A549 (cell line): ENCODE measurements at regions not wholly inside any gene's neighbourhood (a gene's known extent, or its start where the extent isn't known, plus 50 kb on each side); places are given as distances from the start of the nearest gene placed in this dataset.

Source experiments
- ATAC-seq, 2 experiments: fragments of 200-7000 bp in 1 of 2; fragments of >200 bp in 1 of 2; cut with Nextera tagmentation in 1 of 2; cut with Tn5 transposase in 1 of 2; 3 replicates each; pipeline versions ENCODE4 v1.8.0 to v1.9.1; 2018 to 2020; ENCODE audit warnings: mild to moderate bottlenecking in 1 of 2, moderate library complexity in 1 of 2
- CTCF ChIA-PET: fragments of 300-600 bp; sonication (Branson Sonifier 250); formaldehyde crosslinking; extraction: SDS; loops from one replicate; lab custom pipeline; 2021; ENCODE audit warnings: antibody characterized with exemption, inconsistent platforms; lab: Yijun Ruan, JAX
- POLR2A ChIA-PET: fragments of 350-600 bp; formaldehyde crosslinking; extraction: SDS; loops from one replicate; lab custom pipeline; 2021; ENCODE audit warnings: antibody characterized with exemption, inconsistent platforms; lab: Yijun Ruan, JAX
- DNase-seq, 2 experiments: peaks; one replicate each; pipeline versions ENCODE4 v3.0.0 to v3.0.0-alpha.2; 2011 to 2016; ENCODE audit warnings: low read depth in 1 of 2, low spot score in 1 of 2
- FAIRE-seq: peaks from 2 replicates; lab custom pipeline; 2011; peaks lifted over from hg19 to GRCh38; lab: Jason Lieb, UNC
- H3K27ac ChIP-seq, 2 experiments: fragments of >200 bp; sonication (Bioruptor Twin); formaldehyde crosslinking; 3 replicates each; pipeline ENCODE4 v1.5.1; 2016 to 2017
- H3K4me1 ChIP-seq: fragments of >200 bp; sonication (Bioruptor Twin); formaldehyde crosslinking; 3 replicates; pipeline ENCODE4 v1.6.1; 2016
- H3K4me2 ChIP-seq: fragments of >200 bp; sonication (Bioruptor Twin); formaldehyde crosslinking; 3 replicates; pipeline ENCODE4 v1.6.1; 2016
- H3K4me3 ChIP-seq: fragments of >200 bp; sonication (Bioruptor Twin); formaldehyde crosslinking; 3 replicates; pipeline ENCODE4 v1.5.1; 2016
- H3K9me3 ChIP-seq: fragments of >200 bp; sonication (Bioruptor Twin); formaldehyde crosslinking; 3 replicates; pipeline ENCODE4 v1.6.1; 2016
- CBX8 ChIP-seq: fragments of 200-600 bp; sonication (generic); IDR thresholded peaks from 2 replicates; pipeline ENCODE4 v1.6.1; 2016
- CHD4 ChIP-seq: fragments of 200-600 bp; sonication (generic); IDR thresholded peaks from 2 replicates; pipeline ENCODE4 v1.6.1; 2016; ENCODE audit warnings: antibody characterized with exemption, mild to moderate bottlenecking, borderline replicate concordance
- EP300 ChIP-seq, 2 experiments: fragments of >200 bp; sonication (Bioruptor Twin); formaldehyde crosslinking; IDR thresholded peaks; 2 replicates in 1 of 2; 3 replicates in 1 of 2; pipeline ENCODE4 v1.6.1; 2016 to 2017
- ESRRA ChIP-seq: fragments of 150-350 bp; IDR thresholded peaks from 2 replicates; pipeline ENCODE4 v1.6.1; 2014; ENCODE audit warnings: mild to moderate bottlenecking, low read length, borderline replicate concordance
- FOSL2 ChIP-seq, 2 experiments: fragments of 450-650 bp in 1 of 2; fragments of >200 bp in 1 of 2; sonication (Bioruptor Twin) in 1 of 2; formaldehyde crosslinking; IDR thresholded peaks; 2 replicates each; pipeline versions ENCODE4 v1.5.0 to v1.6.1; 2016 to 2020; ENCODE audit warnings: mild to moderate bottlenecking in 1 of 2, moderate library complexity in 1 of 2
- FOXS1 ChIP-seq: fragments of 250-450 bp; sonication (Bioruptor Pico); IDR thresholded peaks from 2 replicates; pipeline ENCODE4 v1.5.0; 2020; ENCODE audit warnings: mild to moderate bottlenecking, moderate library complexity
- HDAC2 ChIP-seq: fragments of 200-600 bp; sonication (generic); IDR thresholded peaks from 2 replicates; pipeline ENCODE4 v1.6.1; 2016
- KDM1A ChIP-seq: fragments of 200-600 bp; sonication (generic); IDR thresholded peaks from 2 replicates; pipeline ENCODE4 v1.6.1; 2016; ENCODE audit warnings: low read depth, mild to moderate bottlenecking
- MAFK ChIP-seq: fragments of 450-650 bp; IDR thresholded peaks from 2 replicates; pipeline ENCODE4 v1.6.1; 2014; ENCODE audit not compliant: partially characterized antibody
- NFE2L2 ChIP-seq: fragments of 150-350 bp; conservative IDR thresholded peaks from 2 replicates; pipeline ENCODE4 v1.6.1; 2014; ENCODE audit warnings: low read length
- NR3C1 ChIP-seq: fragments of >200 bp; sonication (Bioruptor Twin); formaldehyde crosslinking; IDR thresholded peaks from 3 replicates; pipeline ENCODE4 v1.6.1; 2017
- PHF8 ChIP-seq: fragments of 200-600 bp; sonication (generic); IDR thresholded peaks from 2 replicates; pipeline ENCODE4 v1.6.1; 2016; ENCODE audit warnings: low read depth, mild to moderate bottlenecking, antibody characterized with exemption, moderate library complexity, borderline replicate concordance
- POLR2A ChIP-seq: IDR thresholded peaks from 2 replicates; pipeline ENCODE4 v1.6.1; 2012; ENCODE audit warnings: mild to moderate bottlenecking, low read length
- POLR2AphosphoS2 ChIP-seq: conservative IDR thresholded peaks from 2 replicates; pipeline ENCODE4 v1.6.1; 2012; ENCODE audit warnings: low read length, improper control_type of control experiment, inconsistent platforms
- SMC3 ChIP-seq: fragments of >200 bp; sonication (Bioruptor Twin); formaldehyde crosslinking; IDR thresholded peaks from 3 replicates; pipeline ENCODE4 v1.6.1; 2018; ENCODE audit warnings: inconsistent platforms
- TP53 ChIP-seq: fragments of 250-450 bp; sonication (Bioruptor Pico); IDR thresholded peaks from 2 replicates; pipeline ENCODE4 v1.5.0; 2021; ENCODE audit warnings: mild to moderate bottlenecking, moderate library complexity
- ZC3H11A ChIP-seq: fragments of 450-650 bp; IDR thresholded peaks from 2 replicates; pipeline ENCODE4 v1.6.1; 2014; ENCODE audit warnings: antibody characterized with exemption, mild to moderate bottlenecking
- ZNF302 ChIP-seq: fragments of 250-450 bp; sonication (Bioruptor Pico); IDR thresholded peaks from 2 replicates; pipeline ENCODE4 v1.9.0; 2021; ENCODE audit warnings: inconsistent platforms, mild to moderate bottlenecking, moderate library complexity
- ZSCAN20 ChIP-seq: fragments of 250-450 bp; sonication (Bioruptor Pico); IDR thresholded peaks from 2 replicates; pipeline ENCODE4 v1.8.0; 2022; ENCODE audit warnings: mild to moderate bottlenecking, moderate library complexity
- WGBS: methylation state at CpG from one replicate; pipeline ENCODE4 v1.1.6; 2017; ENCODE audit errors: missing lambda C conversion rate; 5-methylcytosine and 5-hydroxymethylcytosine counted together
- TF ChIP-seq, protein P1 (sequence below): fragments of 450-650 bp; IDR thresholded peaks from 2 replicates; pipeline ENCODE4 v1.6.1; 2014; ENCODE audit warnings: antibody characterized with exemption
- TF ChIP-seq, protein P2 (sequence below): fragments of >200 bp; sonication (Bioruptor Twin); formaldehyde crosslinking; IDR thresholded peaks from 2 replicates; pipeline ENCODE4 v1.6.1; 2016
- TF ChIP-seq, protein P3 (sequence below): fragments of 200-600 bp; sonication (generic); IDR thresholded peaks from 2 replicates; pipeline ENCODE4 v1.6.1; 2016; ENCODE audit warnings: antibody characterized with exemption, mild to moderate bottlenecking, moderate library complexity
- TF ChIP-seq, protein P4 (sequence below): IDR thresholded peaks from 2 replicates; pipeline ENCODE4 v1.6.1; 2012

DNA sequence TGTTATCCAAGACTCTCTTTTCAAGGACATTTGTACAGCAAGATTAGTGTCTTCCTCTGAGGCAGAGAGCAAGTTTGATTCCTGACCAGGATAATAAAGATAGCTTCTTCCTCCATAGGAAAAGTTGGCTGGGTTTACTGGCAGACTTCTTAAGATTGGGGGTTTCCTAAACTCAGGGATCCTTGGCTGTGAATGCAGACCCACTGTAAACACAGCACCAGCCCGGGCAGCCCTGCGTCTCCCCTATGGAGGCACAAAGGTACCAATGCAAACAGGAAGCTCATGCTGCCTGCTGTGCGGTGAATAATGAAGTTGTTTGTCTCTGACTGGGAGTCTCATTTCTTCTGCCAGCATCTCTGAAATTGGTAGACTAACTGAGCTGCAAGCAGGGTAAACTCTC, 96.2 kb upstream of the ARHGAP28 start:
- TF ChIP-seq POLR2AphosphoS2: no peak
- no peak for TF ChIP-seq NFE2L2
- no peak for TF ChIP-seq HDAC2
- TF ChIP-seq, protein P1, sequence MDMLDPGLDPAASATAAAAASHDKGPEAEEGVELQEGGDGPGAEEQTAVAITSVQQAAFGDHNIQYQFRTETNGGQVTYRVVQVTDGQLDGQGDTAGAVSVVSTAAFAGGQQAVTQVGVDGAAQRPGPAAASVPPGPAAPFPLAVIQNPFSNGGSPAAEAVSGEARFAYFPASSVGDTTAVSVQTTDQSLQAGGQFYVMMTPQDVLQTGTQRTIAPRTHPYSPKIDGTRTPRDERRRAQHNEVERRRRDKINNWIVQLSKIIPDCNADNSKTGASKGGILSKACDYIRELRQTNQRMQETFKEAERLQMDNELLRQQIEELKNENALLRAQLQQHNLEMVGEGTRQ: no peak
- no peak for TF ChIP-seq KDM1A
- no peak for TF ChIP-seq SMC3
- no peak for TF ChIP-seq ZC3H11A
- TF ChIP-seq CHD4: no peak
- no peak for TF ChIP-seq MAFK
- TF ChIP-seq NR3C1: no peak
- TF ChIP-seq ESRRA: no peak
- TF ChIP-seq FOXS1 (CRISPR knock-in tag): no peak
- TF ChIP-seq TP53 (CRISPR knock-in tag): no peak
- no peak for TF ChIP-seq FOSL2 (IDR thresholded peaks at IDR 0.05)
- TF ChIP-seq FOSL2 (CRISPR knock-in tag; IDR thresholded peaks at IDR 0.05): no peak
- Histone ChIP-seq H3K4me3 (no peak overlapping the region), H3K27ac (no peak overlapping the region), H3K4me1 (no peaks in the 10 kb centered on the region), H3K9me3 (no peaks in the 10 kb centered on the region), H3K4me2 (no peak overlapping the region)
- ChIA-PET POLR2A (no interaction called here), CTCF (no interaction called here)
- FAIRE-seq (no peak), DNase-seq (no peak), ATAC-seq (no peak)
- WGBS: 28% methylated on average over 3 of the region's 3 CpGs

DNA sequence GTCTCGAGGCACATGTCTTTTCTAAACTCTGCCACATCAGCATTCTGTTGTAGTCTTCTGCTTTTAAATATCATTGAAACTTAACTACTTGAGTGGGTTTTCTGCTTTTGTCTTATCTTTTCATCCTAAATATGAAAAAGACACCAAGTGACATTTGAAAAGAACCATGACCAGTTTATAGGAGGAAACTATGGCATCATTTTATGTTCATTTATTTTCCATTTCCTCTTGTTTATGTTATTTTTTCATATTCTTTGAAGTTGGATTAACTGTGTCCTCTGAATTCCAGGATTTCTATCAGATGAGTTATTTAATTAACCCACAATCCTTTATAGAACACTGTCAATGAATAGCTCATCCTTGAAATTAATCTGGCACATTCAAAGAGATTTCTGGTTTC, 93.4 kb upstream of the ARHGAP28 start:
- H3K4me1 ChIP-seq: no peaks in the 10 kb centered on the region
- ChIA-PET CTCF (no interaction called here), POLR2A (no interaction called here)
- no peak for DNase-seq
- no peak overlapping the region for H3K27ac ChIP-seq
- no peaks in the 10 kb centered on the region for H3K9me3 ChIP-seq
- no peak overlapping the region for H3K4me3 ChIP-seq
- FAIRE-seq: no peak
- no peak for ATAC-seq
- TF ChIP-seq, protein P2, sequence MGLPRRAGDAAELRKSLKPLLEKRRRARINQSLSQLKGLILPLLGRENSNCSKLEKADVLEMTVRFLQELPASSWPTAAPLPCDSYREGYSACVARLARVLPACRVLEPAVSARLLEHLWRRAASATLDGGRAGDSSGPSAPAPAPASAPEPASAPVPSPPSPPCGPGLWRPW: no peak
- no peak for TF ChIP-seq ZC3H11A
- TF ChIP-seq ZNF302 (CRISPR knock-in tag): no peak
- H3K4me2 ChIP-seq: no peak overlapping the region
- WGBS: 6% methylated on average over 1 of the region's 1 CpG

DNA sequence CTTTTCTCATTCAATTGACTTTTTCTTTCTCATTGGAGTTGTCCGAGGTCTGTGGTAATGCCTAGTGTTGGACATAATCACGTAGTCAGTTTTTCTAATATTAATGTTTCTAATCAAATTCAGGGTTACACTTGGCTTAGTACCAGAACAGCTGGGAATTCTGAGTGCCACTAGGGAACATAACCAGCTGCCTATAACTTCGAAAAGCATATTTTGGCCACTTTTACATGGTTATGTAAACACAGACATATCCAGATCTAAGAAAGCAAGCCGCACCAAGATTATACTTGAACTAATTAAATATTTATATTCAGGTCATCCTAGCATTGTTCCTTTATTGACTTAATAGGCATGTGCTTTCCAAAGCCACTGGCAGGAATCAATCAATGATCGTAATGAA, 91.1 kb upstream of the ARHGAP28 start:
- TF ChIP-seq ZC3H11A: no peak
- TF ChIP-seq CBX8: no peak
- no peak for TF ChIP-seq POLR2A
- TF ChIP-seq, protein P3, sequence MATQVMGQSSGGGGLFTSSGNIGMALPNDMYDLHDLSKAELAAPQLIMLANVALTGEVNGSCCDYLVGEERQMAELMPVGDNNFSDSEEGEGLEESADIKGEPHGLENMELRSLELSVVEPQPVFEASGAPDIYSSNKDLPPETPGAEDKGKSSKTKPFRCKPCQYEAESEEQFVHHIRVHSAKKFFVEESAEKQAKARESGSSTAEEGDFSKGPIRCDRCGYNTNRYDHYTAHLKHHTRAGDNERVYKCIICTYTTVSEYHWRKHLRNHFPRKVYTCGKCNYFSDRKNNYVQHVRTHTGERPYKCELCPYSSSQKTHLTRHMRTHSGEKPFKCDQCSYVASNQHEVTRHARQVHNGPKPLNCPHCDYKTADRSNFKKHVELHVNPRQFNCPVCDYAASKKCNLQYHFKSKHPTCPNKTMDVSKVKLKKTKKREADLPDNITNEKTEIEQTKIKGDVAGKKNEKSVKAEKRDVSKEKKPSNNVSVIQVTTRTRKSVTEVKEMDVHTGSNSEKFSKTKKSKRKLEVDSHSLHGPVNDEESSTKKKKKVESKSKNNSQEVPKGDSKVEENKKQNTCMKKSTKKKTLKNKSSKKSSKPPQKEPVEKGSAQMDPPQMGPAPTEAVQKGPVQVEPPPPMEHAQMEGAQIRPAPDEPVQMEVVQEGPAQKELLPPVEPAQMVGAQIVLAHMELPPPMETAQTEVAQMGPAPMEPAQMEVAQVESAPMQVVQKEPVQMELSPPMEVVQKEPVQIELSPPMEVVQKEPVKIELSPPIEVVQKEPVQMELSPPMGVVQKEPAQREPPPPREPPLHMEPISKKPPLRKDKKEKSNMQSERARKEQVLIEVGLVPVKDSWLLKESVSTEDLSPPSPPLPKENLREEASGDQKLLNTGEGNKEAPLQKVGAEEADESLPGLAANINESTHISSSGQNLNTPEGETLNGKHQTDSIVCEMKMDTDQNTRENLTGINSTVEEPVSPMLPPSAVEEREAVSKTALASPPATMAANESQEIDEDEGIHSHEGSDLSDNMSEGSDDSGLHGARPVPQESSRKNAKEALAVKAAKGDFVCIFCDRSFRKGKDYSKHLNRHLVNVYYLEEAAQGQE: no peak
- TF ChIP-seq PHF8: no peak
- no peak for TF ChIP-seq ZSCAN20 (CRISPR knock-in tag)
- no peak for TF ChIP-seq EP300 (IDR thresholded peaks at IDR 0.05)
- TF ChIP-seq, protein P4, sequence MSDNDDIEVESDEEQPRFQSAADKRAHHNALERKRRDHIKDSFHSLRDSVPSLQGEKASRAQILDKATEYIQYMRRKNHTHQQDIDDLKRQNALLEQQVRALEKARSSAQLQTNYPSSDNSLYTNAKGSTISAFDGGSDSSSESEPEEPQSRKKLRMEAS: no peak
- 22% methylated on average over 5 of the region's 5 CpGs for WGBS
- Histone ChIP-seq H3K4me2 (no peak overlapping the region), H3K27ac (no peak overlapping the region), H3K4me3 (no peak overlapping the region), H3K4me1 (no peaks in the 10 kb centered on the region), H3K9me3 (no peaks in the 10 kb centered on the region)
- no peak for FAIRE-seq
- DNase-seq: no peak
- POLR2A ChIA-PET: no interaction called here
- CTCF ChIA-PET: no interaction called here
- no peak for ATAC-seq
